ENCODE measurements at regions not wholly inside any gene's neighbourhood (a gene's known extent, or its start where the extent isn't known, plus 50 kb on each side); places are given as distances from the start of the nearest gene placed in this dataset.

- Histone ChIP-seq H3K9ac (ENCODE audit: low read length) (no peak overlapping the region), H3K27me3 (replicated peaks; ENCODE audit: control insufficient read depth, insufficient read depth, low read length) (no peaks in the 10 kb centered on the region), H3K4me3 (ENCODE audit: low read length) (no peak overlapping the region), H3K9me3 (ENCODE audit: control insufficient read depth, low read length) (peaks cover 6% of the 10 kb centered on the region), H3K36me3 (ENCODE audit: control insufficient read depth, insufficient read depth, low read length, severe bottlenecking) (no peaks in the 10 kb centered on the region), H3K4me1 (ENCODE audit: control insufficient read depth, insufficient read depth, low read length) (no peaks in the 10 kb centered on the region)
- DNase-seq (ENCODE audit: low read depth) = no peak
These were observed 605.0 kb downstream of the MTRR start for GRCh38 chr5:8473827-8474568.

- Histone ChIP-seq H3K9ac (ENCODE audit: low read length) (no peak overlapping the region), H3K36me3 (ENCODE audit: control insufficient read depth, insufficient read depth, low read length, severe bottlenecking) (no peaks in the 10 kb centered on the region), H3K9me3 (ENCODE audit: control insufficient read depth, low read length) (peaks cover 6% of the 10 kb centered on the region), H3K4me3 (ENCODE audit: low read length) (no peak overlapping the region), H3K27me3 (replicated peaks; ENCODE audit: control insufficient read depth, insufficient read depth, low read length) (no peaks in the 10 kb centered on the region), H3K4me1 (ENCODE audit: control insufficient read depth, insufficient read depth, low read length) (no peaks in the 10 kb centered on the region)
- DNase-seq (ENCODE audit: low read depth) = no peak
These were observed 605.6 kb downstream of the MTRR start for GRCh38 chr5:8474569-8474930.

- no peak for DNase-seq (ENCODE audit: low read depth)
- Histone ChIP-seq H3K9ac (ENCODE audit: low read length) (no peak overlapping the region), H3K4me3 (ENCODE audit: low read length) (no peak overlapping the region), H3K27me3 (replicated peaks; ENCODE audit: control insufficient read depth, insufficient read depth, low read length) (no peaks in the 10 kb centered on the region), H3K9me3 (ENCODE audit: control insufficient read depth, low read length) (peaks cover 3% of the 10 kb centered on the region), H3K36me3 (ENCODE audit: control insufficient read depth, insufficient read depth, low read length, severe bottlenecking) (no peaks in the 10 kb centered on the region), H3K4me1 (ENCODE audit: control insufficient read depth, insufficient read depth, low read length) (no peaks in the 10 kb centered on the region)
These were observed 609.4 kb downstream of the MTRR start for GRCh38 chr5:8478326-8478725.

GRCh38 chr5:8481007-8481406 lies 612.1 kb downstream of the MTRR start:
- H3K27me3 ChIP-seq (replicated peaks; ENCODE audit: control insufficient read depth, insufficient read depth, low read length) = no peaks in the 10 kb centered on the region
- DNase-seq (ENCODE audit: low read depth) = no peak
- H3K36me3 ChIP-seq (ENCODE audit: control insufficient read depth, insufficient read depth, low read length, severe bottlenecking) = no peaks in the 10 kb centered on the region
- peaks cover 3% of the 10 kb centered on the region for H3K9me3 ChIP-seq (ENCODE audit: control insufficient read depth, low read length)
- H3K4me1 ChIP-seq (ENCODE audit: control insufficient read depth, insufficient read depth, low read length) = no peaks in the 10 kb centered on the region
- no peak overlapping the region for H3K9ac ChIP-seq (ENCODE audit: low read length)
- no peak overlapping the region for H3K4me3 ChIP-seq (ENCODE audit: low read length)

GRCh38 chr5:8491254-8491653 lies 622.3 kb downstream of the MTRR start:
- H3K4me3 ChIP-seq (ENCODE audit: low read length) = no peak overlapping the region
- no peaks in the 10 kb centered on the region for H3K36me3 ChIP-seq (ENCODE audit: control insufficient read depth, insufficient read depth, low read length, severe bottlenecking)
- peaks cover 17% of the 10 kb centered on the region for H3K9me3 ChIP-seq (ENCODE audit: control insufficient read depth, low read length)
- no peak for DNase-seq (ENCODE audit: low read depth)
- H3K27me3 ChIP-seq (replicated peaks; ENCODE audit: control insufficient read depth, insufficient read depth, low read length) = no peaks in the 10 kb centered on the region
- no peak overlapping the region for H3K9ac ChIP-seq (ENCODE audit: low read length)
- no peaks in the 10 kb centered on the region for H3K4me1 ChIP-seq (ENCODE audit: control insufficient read depth, insufficient read depth, low read length)

- H3K36me3 ChIP-seq (ENCODE audit: control insufficient read depth, insufficient read depth, low read length, severe bottlenecking) = no peaks in the 10 kb centered on the region
- H3K9ac ChIP-seq (ENCODE audit: low read length) = no peak overlapping the region
- no peaks in the 10 kb centered on the region for H3K27me3 ChIP-seq (replicated peaks; ENCODE audit: control insufficient read depth, insufficient read depth, low read length)
- H3K4me1 ChIP-seq (ENCODE audit: control insufficient read depth, insufficient read depth, low read length) = no peaks in the 10 kb centered on the region
- no peak for DNase-seq (ENCODE audit: low read depth)
- no peak overlapping the region for H3K4me3 ChIP-seq (ENCODE audit: low read length)
- H3K9me3 ChIP-seq (ENCODE audit: control insufficient read depth, low read length) = peaks cover 30% of the 10 kb centered on the region
These were observed 624.2 kb downstream of the MTRR start for GRCh38 chr5:8493176-8493575.

- Histone ChIP-seq H3K27me3 (replicated peaks; ENCODE audit: control insufficient read depth, insufficient read depth, low read length) (no peaks in the 10 kb centered on the region), H3K9me3 (ENCODE audit: control insufficient read depth, low read length) (peaks cover 28% of the 10 kb centered on the region), H3K36me3 (ENCODE audit: control insufficient read depth, insufficient read depth, low read length, severe bottlenecking) (no peaks in the 10 kb centered on the region), H3K4me3 (ENCODE audit: low read length) (no peak overlapping the region), H3K9ac (ENCODE audit: low read length) (no peak overlapping the region), H3K4me1 (ENCODE audit: control insufficient read depth, insufficient read depth, low read length) (peaks cover 10% of the 10 kb centered on the region)
- no peak for DNase-seq (ENCODE audit: low read depth)
These were observed 631.5 kb downstream of the MTRR start for GRCh38 chr5:8500426-8500825.

GRCh38 chr5:8505196-8505595 lies 636.2 kb downstream of the MTRR start:
- peaks cover 10% of the 10 kb centered on the region for H3K4me1 ChIP-seq (ENCODE audit: control insufficient read depth, insufficient read depth, low read length)
- no peaks in the 10 kb centered on the region for H3K9me3 ChIP-seq (ENCODE audit: control insufficient read depth, low read length)
- no peaks in the 10 kb centered on the region for H3K36me3 ChIP-seq (ENCODE audit: control insufficient read depth, insufficient read depth, low read length, severe bottlenecking)
- no peak for DNase-seq (ENCODE audit: low read depth)
- H3K4me3 ChIP-seq (ENCODE audit: low read length) = no peak overlapping the region
- no peak overlapping the region for H3K9ac ChIP-seq (ENCODE audit: low read length)
- no peaks in the 10 kb centered on the region for H3K27me3 ChIP-seq (replicated peaks; ENCODE audit: control insufficient read depth, insufficient read depth, low read length)

- H3K27me3 ChIP-seq (replicated peaks; ENCODE audit: control insufficient read depth, insufficient read depth, low read length) = no peaks in the 10 kb centered on the region
- H3K4me1 ChIP-seq (ENCODE audit: control insufficient read depth, insufficient read depth, low read length) = no peaks in the 10 kb centered on the region
- H3K4me3 ChIP-seq (ENCODE audit: low read length) = no peak overlapping the region
- H3K36me3 ChIP-seq (ENCODE audit: control insufficient read depth, insufficient read depth, low read length, severe bottlenecking) = no peaks in the 10 kb centered on the region
- no peak overlapping the region for H3K9ac ChIP-seq (ENCODE audit: low read length)
- no peak for DNase-seq (ENCODE audit: low read depth)
- no peaks in the 10 kb centered on the region for H3K9me3 ChIP-seq (ENCODE audit: control insufficient read depth, low read length)
These were observed 639.3 kb downstream of the MTRR start for GRCh38 chr5:8508231-8508630.

- Histone ChIP-seq H3K36me3 (ENCODE audit: control insufficient read depth, insufficient read depth, low read length, severe bottlenecking) (no peaks in the 10 kb centered on the region), H3K27me3 (replicated peaks; ENCODE audit: control insufficient read depth, insufficient read depth, low read length) (no peaks in the 10 kb centered on the region), H3K4me3 (ENCODE audit: low read length) (no peak overlapping the region), H3K4me1 (ENCODE audit: control insufficient read depth, insufficient read depth, low read length) (no peaks in the 10 kb centered on the region), H3K9ac (ENCODE audit: low read length) (no peak overlapping the region), H3K9me3 (ENCODE audit: control insufficient read depth, low read length) (no peaks in the 10 kb centered on the region)
- no peak for DNase-seq (ENCODE audit: low read depth)
These were observed 647.4 kb downstream of the MTRR start for GRCh38 chr5:8516356-8516755.

GRCh38 chr5:8517456-8517855 lies 648.5 kb downstream of the MTRR start:
- DNase-seq (ENCODE audit: low read depth) = no peak
- H3K36me3 ChIP-seq (ENCODE audit: control insufficient read depth, insufficient read depth, low read length, severe bottlenecking) = no peaks in the 10 kb centered on the region
- H3K9ac ChIP-seq (ENCODE audit: low read length) = no peak overlapping the region
- H3K4me1 ChIP-seq (ENCODE audit: control insufficient read depth, insufficient read depth, low read length) = no peaks in the 10 kb centered on the region
- no peaks in the 10 kb centered on the region for H3K9me3 ChIP-seq (ENCODE audit: control insufficient read depth, low read length)
- H3K4me3 ChIP-seq (ENCODE audit: low read length) = no peak overlapping the region
- H3K27me3 ChIP-seq (replicated peaks; ENCODE audit: control insufficient read depth, insufficient read depth, low read length) = no peaks in the 10 kb centered on the region

GRCh38 chr5:8520917-8521316 lies 652.0 kb downstream of the MTRR start:
- Histone ChIP-seq H3K9me3 (ENCODE audit: control insufficient read depth, low read length) (no peaks in the 10 kb centered on the region), H3K4me3 (ENCODE audit: low read length) (no peak overlapping the region), H3K9ac (ENCODE audit: low read length) (no peak overlapping the region), H3K4me1 (ENCODE audit: control insufficient read depth, insufficient read depth, low read length) (no peaks in the 10 kb centered on the region), H3K27me3 (replicated peaks; ENCODE audit: control insufficient read depth, insufficient read depth, low read length) (no peaks in the 10 kb centered on the region), H3K36me3 (ENCODE audit: control insufficient read depth, insufficient read depth, low read length, severe bottlenecking) (no peaks in the 10 kb centered on the region)
- DNase-seq (ENCODE audit: low read depth) = no peak
